Peyer's patch (tissue), 4 donors: ENCODE measurements at regions not wholly inside any gene's neighbourhood (a gene's known extent, or its start where the extent isn't known, plus 50 kb on each side); places are given as distances from the start of the nearest gene placed in this dataset.
"Not testable (repeated sequence)": the region's sequence is repeated elsewhere in the genome, so short reads cannot be mapped to it uniquely, and the experiment has no call there.

ENCODE experiments used
- DNase-seq, 3 donors: peaks; one replicate each; pipeline ENCODE4 v3.0.0-alpha.2; 2017 to 2019
- H3K27ac ChIP-seq, 4 donors: fragments of 200-600 bp; sonication (generic); one replicate each; pipeline ENCODE4 v1.5.1; 2016 to 2019
- H3K27me3 ChIP-seq, 2 donors: fragments of 200-600 bp; sonication (generic); one replicate each; pipeline ENCODE4 v1.5.1; 2019
- H3K36me3 ChIP-seq, 3 donors: fragments of 200-600 bp; sonication (generic); one replicate each; pipeline ENCODE4 v1.5.1; 2016 to 2019
- H3K4me1 ChIP-seq, 4 donors: fragments of 200-600 bp; sonication (generic); one replicate each; pipeline ENCODE4 v1.5.1; 2016 to 2019
- H3K4me3 ChIP-seq, 4 donors: fragments of 200-600 bp; sonication (generic); 1 replicate in 3 of 4; 2 replicates in 1 of 4; pipeline ENCODE4 v1.5.1; 2016 to 2019; ENCODE audit warnings: mild to moderate bottlenecking in 1 of 4
- H3K9me3 ChIP-seq, 4 donors: fragments of 200-600 bp; sonication (generic); one replicate each; pipeline ENCODE4 v1.5.1; 2016 to 2019; ENCODE audit warnings: mild to moderate bottlenecking in 1 of 4
- CTCF ChIP-seq, 6 experiments: fragments of 450-650 bp in 4 of 6; fragments of 200-600 bp in 2 of 6; sonication (generic) in 1 of 6; IDR thresholded peaks; one replicate each; pipeline ENCODE4 v1.5.1; 2017 to 2019; ENCODE audit warnings: antibody characterized with exemption in 6 of 6, mild to moderate bottlenecking in 3 of 6, moderate library complexity in 1 of 6
- POLR2A ChIP-seq, 2 donors: fragments of 450-650 bp; IDR thresholded peaks; one replicate each; pipeline ENCODE4 v1.5.1; 2017; ENCODE audit warnings: antibody characterized with exemption in 2 of 2, mild to moderate bottlenecking in 2 of 2, moderate library complexity in 2 of 2

- Histone ChIP-seq H3K27me3 (no peaks in the 10 kb centered on the region), H3K36me3 (no peaks in the 10 kb centered on the region), H3K4me1 (no peaks in the 10 kb centered on the region), H3K27ac (no peak overlapping the region), H3K9me3 (no peaks in the 10 kb centered on the region), H3K4me3 (no peak overlapping the region)
- TF ChIP-seq CTCF (IDR thresholded peaks at IDR 0.05) (no peak), POLR2A (IDR thresholded peaks at IDR 0.05) (no peak)
- DNase-seq: no peak
Measured at GRCh38 chr3:104005815-104006214, 1360.9 kb upstream of the ALCAM start.

- no peak for DNase-seq
- Histone ChIP-seq H3K9me3 (no peaks in the 10 kb centered on the region), H3K36me3 (no peaks in the 10 kb centered on the region), H3K27ac (no peak overlapping the region), H3K27me3 (no peaks in the 10 kb centered on the region), H3K4me1 (no peaks in the 10 kb centered on the region), H3K4me3 (no peak overlapping the region)
- no peak for TF ChIP-seq POLR2A (IDR thresholded peaks at IDR 0.05)
- TF ChIP-seq CTCF (IDR thresholded peaks at IDR 0.05): no peak
Measured at GRCh38 chr3:104018541-104018940, 1348.2 kb upstream of the ALCAM start.

- Histone ChIP-seq H3K27me3 (no peaks in the 10 kb centered on the region), H3K27ac (no peak overlapping the region), H3K36me3 (no peaks in the 10 kb centered on the region), H3K9me3 (no peaks in the 10 kb centered on the region), H3K4me3 (no peak overlapping the region), H3K4me1 (no peaks in the 10 kb centered on the region)
- DNase-seq: no peak
- TF ChIP-seq CTCF (IDR thresholded peaks at IDR 0.05) (no peak), POLR2A (IDR thresholded peaks at IDR 0.05) (no peak)
Measured at GRCh38 chr3:104031598-104031997, 1335.1 kb upstream of the ALCAM start.

GRCh38 chr3:104032283-104032682 is 1334.4 kb upstream of the ALCAM start:
- Histone ChIP-seq H3K27me3 (no peaks in the 10 kb centered on the region), H3K36me3 (no peaks in the 10 kb centered on the region), H3K4me3 (no peak overlapping the region), H3K27ac (no peak overlapping the region), H3K9me3 (no peaks in the 10 kb centered on the region), H3K4me1 (no peaks in the 10 kb centered on the region)
- DNase-seq: no peak
- no peak for TF ChIP-seq POLR2A (IDR thresholded peaks at IDR 0.05)
- TF ChIP-seq CTCF (IDR thresholded peaks at IDR 0.05): no peak

- no peak overlapping the region for H3K27ac ChIP-seq
- no peak overlapping the region for H3K4me3 ChIP-seq
- H3K4me1 ChIP-seq: no peaks in the 10 kb centered on the region
- H3K27me3 ChIP-seq: no peaks in the 10 kb centered on the region
- DNase-seq: no peak
- no peak for TF ChIP-seq POLR2A (IDR thresholded peaks at IDR 0.05)
- H3K36me3 ChIP-seq: no peaks in the 10 kb centered on the region
- no peaks in the 10 kb centered on the region for H3K9me3 ChIP-seq
Measured at GRCh38 chr3:104040896-104041295, 1325.8 kb upstream of the ALCAM start.

- not testable (repeated sequence) for DNase-seq, H3K36me3 ChIP-seq, H3K9me3 ChIP-seq, H3K27ac ChIP-seq, H3K4me3 ChIP-seq, H3K27me3 ChIP-seq, H3K4me1 ChIP-seq
Measured at GRCh38 chr3:104043001-104043543, 1323.6 kb upstream of the ALCAM start.

- DNase-seq: no peak
- TF ChIP-seq CTCF (IDR thresholded peaks at IDR 0.05) (no peak), POLR2A (IDR thresholded peaks at IDR 0.05) (no peak)
- H3K27ac ChIP-seq: no peak overlapping the region
- no peaks in the 10 kb centered on the region for H3K27me3 ChIP-seq
- no peaks in the 10 kb centered on the region for H3K4me1 ChIP-seq
- H3K4me3 ChIP-seq: no peak overlapping the region
- no peaks in the 10 kb centered on the region for H3K36me3 ChIP-seq
- H3K9me3 ChIP-seq: no peaks in the 10 kb centered on the region
Measured at GRCh38 chr3:104044002-104044401, 1322.7 kb upstream of the ALCAM start.
